AG09319 (cell line): ENCODE measurements at regions not wholly inside any gene's neighbourhood (a gene's known extent, or its start where the extent isn't known, plus 50 kb on each side); places are given as distances from the start of the nearest gene placed in this dataset.

Source experiments
- DNase-seq: peaks from one replicate; pipeline ENCODE4 v3.0.0-alpha.2; 2010; ENCODE audit warnings: low read depth; ENCODE audit errors: extremely low read depth
- CTCF ChIP-seq: IDR thresholded peaks from 2 replicates; pipeline ENCODE4 v1.5.1; 2011; ENCODE audit warnings: low read depth, mild to moderate bottlenecking, inconsistent platforms, low read length, moderate library complexity

GRCh38 chr2:139045524-139045923 lies 265.3 kb upstream of the NXPH2 start:
- DNase-seq, result no peak
- TF ChIP-seq CTCF, result no peak

- no peak for TF ChIP-seq CTCF
- no peak for DNase-seq
Observed at GRCh38 chr2:139034064-139034463, 253.9 kb upstream of the NXPH2 start.

GRCh38 chr2:139033300-139033699 lies 253.1 kb upstream of the NXPH2 start:
- no peak for DNase-seq
- TF ChIP-seq CTCF, result no peak

- no peak for TF ChIP-seq CTCF
- no peak for DNase-seq
Observed at GRCh38 chr2:139031722-139032121, 251.5 kb upstream of the NXPH2 start.

GRCh38 chr2:139020287-139020686 lies 240.1 kb upstream of the NXPH2 start:
- TF ChIP-seq CTCF, result no peak
- DNase-seq, result no peak

GRCh38 chr2:139018252-139018651 lies 238.1 kb upstream of the NXPH2 start:
- DNase-seq, result no peak
- no peak for TF ChIP-seq CTCF

- no peak for TF ChIP-seq CTCF
- no peak for DNase-seq
Observed at GRCh38 chr2:139007130-139007529, 226.9 kb upstream of the NXPH2 start.
